ENCODE measurements at regions not wholly inside any gene's neighbourhood (a gene's known extent, or its start where the extent isn't known, plus 50 kb on each side); places are given as distances from the start of the nearest gene placed in this dataset.
A peak's percentile ranks its signal among the peaks of the same experiment; 100 is the strongest.

DNA sequence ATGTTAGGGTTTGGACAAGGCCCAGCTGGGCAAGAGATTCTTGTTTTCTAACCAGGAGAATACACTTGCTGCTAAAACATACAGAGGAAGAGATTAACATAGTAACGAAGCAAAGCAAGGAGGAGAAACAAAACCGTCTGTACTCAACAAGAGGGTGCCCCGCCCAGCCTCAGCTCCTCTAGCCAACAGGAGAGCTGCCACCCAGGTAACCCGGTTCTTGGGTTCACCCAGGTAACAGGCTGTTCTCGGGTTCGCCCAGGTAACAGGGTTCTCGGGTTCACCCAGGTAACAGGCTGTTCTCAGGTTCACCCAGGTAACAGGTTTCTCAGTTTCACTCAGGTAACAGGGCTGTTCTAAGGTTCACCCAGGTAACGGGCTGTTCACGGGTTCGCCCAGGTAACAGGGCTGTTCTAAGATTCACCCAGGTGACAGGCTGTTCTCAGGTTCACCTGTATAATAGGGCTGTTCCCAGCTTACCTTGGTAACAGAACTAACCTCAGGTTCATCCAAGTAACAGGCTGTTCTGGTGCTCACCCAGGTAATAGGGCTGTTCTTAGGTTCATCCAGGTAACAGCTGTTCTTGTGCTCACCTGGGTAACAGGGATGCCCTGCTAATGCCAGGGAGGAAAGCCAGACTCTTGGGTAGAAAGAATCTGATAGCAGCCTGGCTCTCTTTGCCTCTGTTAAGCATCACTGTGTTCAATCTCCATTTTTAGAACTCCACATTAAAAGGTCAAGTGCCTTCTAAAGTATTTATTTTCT is 271.6 kb downstream of the SYK start:
- no peak for DNase-seq

DNA sequence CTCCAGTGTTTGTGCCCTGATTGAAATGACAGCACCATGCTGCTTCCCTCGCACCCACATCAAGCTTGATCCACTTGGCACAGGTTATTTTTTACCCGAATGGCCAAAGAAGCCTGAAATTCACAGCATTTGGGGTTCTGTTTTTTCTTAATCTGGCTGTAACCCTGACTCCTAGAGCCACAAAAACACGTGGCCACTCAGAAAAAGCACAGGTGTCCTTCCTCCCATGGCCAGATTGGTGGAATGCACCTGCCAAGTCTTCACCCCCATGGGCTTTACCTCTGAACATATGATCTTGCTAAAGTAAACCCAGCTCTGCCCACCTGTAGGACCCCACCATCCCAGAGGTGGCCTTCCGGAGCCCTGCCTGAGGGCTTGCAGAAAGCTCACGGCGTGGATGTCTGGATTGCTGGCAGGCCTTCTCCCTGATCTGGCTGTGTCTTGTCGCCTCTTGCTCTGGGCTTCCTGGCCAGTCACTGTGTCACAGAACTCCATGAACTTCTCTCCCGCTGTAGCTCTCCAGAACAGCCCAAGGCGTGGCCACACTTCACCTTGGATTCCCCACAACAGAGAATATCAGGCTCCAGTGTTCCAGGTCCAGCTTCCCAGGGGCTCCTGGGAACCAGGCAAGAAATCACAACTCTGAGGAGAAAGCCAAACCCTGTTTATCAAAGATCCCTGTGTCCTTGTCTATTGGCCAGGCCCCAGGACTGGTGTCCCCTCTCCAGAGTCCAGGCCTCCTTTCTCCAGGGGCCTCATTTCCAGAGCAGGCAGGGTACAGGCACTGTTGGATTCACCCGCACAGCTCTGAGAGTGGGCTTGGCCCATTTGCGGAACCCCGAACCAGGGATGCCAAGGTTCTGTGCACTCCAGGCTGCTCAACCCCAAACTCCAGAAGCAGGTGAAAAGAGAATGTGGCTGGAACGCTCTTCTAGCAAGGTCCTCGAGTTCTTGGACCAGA is 272.5 kb downstream of the SYK start:
- DNase-seq = no peak

DNA sequence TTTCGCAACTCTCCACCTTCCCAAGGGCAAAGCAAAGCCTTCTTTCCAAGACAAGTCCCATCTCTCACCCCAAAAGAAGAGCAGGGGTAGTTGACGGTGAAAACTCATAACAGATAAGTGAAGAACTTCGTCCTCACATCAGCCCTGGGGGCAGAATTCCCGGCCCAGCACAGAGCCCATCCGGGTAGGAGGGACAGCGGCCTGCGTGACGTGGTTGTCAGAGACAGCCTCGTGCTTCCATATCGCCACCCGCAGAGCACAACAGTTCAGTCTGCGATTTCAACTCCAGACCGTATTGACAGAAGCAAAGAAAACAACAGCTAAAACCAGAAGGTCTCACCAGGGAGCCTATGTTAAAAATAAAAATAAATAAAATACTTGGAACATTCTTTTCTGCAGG is 273.2 kb downstream of the SYK start:
- no peak for DNase-seq

DNA sequence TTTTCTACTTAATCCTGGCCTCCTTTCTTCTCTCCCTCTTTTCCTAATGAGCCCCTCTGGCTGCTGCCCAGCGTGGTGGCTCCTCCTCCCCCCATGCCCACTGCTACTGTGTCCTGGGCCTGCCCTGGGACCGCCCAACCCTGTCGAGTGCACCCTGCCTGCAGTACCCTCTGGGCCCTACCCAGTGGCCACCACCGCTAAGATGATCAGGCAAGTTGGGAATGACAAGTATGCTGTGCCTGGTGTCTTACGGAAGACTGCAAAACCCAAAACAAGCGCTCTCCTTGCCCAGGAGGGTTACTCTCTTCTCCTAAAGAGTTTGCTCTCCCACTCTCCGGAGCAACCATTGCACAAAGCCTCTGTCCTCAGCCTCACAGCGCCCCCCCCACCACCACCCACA is 273.7 kb downstream of the SYK start:
- no peak for DNase-seq

DNA sequence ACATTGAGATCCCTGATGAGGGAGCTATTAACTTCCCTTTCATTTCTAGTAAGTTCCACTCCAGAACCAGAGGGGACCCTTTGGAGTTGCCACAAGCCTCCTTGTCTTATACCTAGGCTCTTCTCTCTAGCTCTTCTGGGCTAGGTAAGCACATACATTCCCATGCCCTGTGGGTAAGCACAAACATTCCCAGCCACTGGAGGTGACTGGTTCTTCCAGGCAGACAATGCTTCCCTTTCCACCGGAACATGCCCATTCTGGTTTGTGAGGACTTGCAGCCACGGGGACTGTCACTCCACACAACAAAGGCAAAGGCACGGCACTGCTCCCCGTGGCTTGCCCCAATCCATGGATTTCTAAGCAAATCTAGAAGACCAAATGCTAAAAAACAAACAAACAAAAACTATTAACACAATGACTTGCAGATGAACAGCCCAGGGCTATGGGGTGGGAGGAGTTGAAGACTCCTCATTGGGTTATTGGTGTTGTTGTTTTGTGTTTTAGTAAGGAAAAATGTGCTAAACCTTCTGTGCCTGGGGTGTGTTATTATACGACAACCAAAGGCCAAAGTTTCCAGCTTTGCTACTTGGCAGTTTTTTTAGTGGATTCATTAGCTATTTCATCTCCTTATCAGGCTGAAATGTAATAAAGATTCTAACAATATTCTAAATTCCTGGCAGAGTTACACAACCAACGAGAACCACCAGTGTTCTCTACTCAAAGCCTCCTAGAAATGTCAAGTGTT is 276.2 kb downstream of the SYK start:
- DNase-seq = no peak

DNA sequence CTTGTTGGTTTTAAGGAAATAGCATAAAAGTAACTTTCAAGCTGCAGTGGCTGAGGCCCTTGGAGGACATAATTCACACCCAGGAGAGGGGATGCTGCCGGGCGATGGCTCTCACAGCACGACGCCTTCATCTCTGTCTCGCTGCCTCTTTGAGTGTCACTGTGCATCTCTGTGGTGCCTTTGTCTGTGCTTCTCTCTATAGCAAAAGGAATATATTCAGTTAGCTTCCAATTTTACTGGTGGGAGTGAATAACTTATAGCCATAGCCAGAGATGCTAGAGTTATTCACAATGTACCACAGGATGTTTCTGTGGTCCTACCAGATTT is 276.7 kb downstream of the SYK start:
- no peak for DNase-seq

DNA sequence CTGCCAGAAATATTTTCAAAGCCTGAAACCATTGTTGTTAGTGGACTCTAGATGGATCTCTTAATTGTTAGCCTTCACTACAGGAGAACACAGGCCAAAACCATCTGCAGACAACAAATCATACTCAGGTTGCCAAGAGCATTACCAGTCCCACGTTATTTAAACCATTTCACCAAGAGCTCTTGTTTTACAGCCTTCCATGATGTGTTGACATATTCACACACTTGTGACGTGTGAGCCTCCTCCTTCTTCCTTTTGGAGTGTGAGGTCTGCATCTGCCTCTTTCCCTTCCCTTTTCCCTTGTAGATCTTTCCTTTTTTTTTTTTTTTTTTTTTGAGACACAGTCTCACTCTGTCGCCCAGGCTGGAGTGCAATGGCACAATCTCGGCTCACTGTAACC is 279.0 kb downstream of the AUH start:
- no peak for DNase-seq

DNA sequence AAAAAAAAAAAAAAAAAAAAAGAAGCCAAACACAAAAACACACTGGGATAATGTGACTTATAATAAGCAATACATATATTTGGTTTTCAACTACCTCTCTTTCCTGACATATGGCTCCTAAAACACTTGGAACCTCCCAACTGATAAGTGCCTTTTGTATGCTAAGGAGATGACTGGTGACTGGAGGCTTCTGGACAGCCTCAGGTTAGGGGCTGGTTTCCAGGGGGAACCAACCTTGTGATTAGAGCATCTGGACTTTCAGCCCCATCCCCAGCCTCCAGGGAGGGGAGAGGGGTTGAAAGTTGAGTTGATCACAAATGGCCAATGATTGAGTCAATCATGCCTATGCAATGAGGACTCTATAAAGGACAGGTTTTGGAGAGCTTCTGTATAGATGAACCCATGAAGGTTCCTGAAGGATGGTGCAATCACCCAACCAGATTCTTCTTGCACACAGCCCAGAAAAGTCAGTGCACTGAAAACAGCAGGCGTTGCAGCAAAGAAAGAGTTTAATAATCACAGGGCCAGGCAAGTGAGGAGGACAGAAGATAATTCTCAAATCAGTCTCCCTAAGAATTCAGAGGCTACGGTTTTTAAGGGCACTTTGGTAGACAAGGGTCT is 276.7 kb downstream of the AUH start:
- DNase-seq = no peak

DNA sequence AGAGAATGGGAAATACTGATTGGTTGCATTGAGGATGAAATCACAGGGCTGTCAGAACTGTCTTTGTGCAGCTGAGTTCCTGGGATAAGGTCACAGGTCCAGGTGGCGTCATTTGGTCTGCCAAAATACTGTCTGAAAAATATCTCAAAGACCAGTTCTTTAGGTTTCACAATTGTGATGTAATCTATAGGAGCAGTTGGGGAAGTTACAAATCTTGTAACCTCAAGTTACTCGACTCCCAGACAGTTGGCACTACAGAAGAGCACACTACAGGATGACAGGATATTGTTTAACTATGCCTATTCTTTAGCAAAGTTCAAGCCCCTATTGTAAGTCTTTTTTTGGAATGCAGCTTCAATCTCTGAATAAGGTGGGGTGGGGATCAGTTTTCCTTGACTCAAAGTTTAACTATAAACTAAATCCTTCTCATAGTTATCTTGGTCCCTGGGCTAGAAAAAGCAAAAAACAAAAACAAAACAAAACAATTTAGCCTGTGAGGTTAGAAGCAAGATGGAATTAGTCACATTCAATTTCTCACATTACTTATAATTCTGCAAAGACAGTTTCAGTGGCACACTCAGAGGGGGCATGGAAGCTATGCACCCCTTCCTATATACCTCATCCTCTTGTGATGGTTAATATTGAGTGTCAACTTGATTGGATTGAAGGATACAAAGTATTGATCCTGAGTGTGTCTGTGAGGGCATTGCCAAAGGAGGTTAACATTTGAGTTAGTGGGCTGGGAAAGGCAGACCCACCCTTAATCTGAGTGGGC is 276.0 kb downstream of the AUH start:
- no peak for DNase-seq

DNA sequence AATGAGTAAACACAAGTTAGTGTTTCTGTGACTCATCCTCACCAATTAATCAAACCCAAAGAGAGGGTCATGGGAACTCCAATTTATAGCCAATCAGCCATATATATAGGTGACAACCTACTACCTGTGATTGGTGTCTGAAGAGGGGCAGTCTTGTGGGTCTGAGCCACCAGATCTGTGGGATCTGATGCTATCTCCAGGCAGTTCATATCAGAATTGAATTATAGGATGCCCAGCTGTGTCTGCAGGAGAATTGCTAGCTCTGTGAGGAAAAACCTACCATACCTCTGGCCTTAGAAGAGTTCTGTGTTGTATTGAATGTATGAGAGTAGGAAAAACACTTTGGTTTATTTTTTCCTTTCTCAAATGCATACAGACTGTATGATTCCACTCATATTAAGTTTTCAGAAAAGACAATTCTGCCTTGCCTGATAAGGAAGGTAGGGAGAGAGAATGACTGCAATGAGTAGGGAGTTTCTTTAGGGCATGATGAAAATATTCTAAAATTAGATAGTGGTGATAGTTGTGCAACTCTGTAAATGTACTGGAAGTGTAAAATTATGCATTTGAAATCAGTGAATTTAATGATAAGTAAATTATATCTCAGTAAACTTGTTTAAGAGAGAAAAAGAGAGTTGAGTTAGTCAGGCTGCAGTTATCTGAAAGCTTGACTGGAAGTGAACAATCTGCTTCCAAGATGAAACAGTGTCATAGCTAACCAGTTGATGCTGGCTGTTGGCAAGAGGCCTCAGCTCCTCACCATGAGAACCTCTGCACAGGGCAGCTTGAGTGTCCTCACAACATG is 274.9 kb downstream of the AUH start:
- DNase-seq = no peak

DNA sequence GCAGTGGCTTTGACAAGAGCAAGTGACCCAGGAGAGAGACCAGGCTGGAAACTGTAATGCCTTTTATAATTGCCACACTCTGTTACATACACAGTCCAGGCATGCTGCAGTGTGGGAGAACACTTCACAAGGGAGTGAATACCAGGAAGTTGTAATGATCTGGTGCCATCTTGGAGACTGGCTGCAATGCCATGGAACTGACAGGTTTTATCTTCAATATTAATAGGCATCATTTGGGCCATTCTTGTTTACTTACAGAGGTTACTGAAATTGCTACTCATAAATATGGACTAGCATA is 274.3 kb downstream of the AUH start:
- DNase-seq = no peak

DNA sequence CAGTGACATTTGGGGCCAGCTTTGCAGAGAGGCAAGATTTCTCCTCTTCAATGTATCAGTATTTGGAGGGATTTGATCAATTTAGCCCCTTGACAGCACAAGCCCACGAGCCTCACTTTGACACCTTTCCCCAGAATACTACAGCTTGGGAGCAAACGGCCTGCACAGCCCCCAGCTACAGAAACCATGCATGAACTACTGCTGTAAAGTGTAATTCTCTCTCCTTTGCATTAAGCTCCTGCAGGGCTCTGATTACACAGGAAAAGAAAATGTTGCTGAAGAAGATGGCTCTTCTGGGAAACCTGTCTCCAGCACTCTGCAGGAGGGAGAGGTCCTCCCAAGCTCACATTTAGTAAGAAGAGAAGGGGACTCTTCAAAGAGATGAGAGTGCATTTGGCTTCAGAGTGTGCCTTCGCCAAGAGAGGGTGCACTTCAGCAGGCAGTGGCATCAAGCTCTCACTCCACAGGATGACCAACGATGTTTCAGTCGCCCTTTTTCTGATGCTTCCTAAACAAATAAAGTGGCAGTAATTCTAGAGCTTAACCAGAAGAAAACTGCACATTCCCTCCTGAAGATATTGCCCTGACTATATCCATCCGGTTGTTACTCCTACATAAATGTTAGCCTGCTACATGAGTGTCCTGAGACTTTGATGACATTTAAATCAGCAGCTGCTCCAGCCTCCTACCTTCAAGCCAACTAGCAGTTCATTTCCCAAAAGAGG is 272.2 kb downstream of the AUH start:
- peak; percentile 1 for DNase-seq

DNA sequence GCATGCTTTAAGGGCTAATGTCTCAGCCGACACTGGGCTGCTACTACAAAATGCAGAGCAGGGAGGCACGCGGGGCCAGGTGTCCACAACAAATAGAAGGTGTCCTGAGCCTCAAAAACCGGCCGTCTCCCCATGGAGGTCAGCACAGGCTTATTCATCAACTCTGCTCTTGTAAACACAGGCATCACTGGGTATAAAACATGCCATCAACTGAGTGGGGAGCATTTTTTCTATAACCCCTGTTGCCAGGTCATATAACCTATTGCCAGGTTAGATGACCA is 271.6 kb downstream of the AUH start:
- no peak for DNase-seq

DNA sequence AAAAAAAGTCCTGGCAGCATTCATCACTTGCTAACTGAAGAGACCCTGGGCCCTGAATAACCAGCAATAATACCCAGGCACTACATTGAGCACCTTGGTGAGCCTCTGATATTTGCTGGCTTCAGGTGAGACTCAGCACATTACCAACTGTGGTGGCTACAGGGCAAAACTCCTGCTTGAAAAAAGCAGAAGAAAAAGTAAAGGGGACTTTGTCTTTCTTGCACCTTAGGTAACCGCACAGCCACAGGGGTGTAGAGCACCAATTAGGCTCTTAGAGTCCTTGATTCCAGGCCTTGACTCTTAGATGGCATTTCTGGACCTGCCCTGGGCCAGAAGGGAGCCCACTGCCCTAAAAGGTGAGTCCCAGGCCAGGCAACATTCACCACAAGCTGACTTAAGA is 269.5 kb downstream of the AUH start:
- no peak for DNase-seq

DNA sequence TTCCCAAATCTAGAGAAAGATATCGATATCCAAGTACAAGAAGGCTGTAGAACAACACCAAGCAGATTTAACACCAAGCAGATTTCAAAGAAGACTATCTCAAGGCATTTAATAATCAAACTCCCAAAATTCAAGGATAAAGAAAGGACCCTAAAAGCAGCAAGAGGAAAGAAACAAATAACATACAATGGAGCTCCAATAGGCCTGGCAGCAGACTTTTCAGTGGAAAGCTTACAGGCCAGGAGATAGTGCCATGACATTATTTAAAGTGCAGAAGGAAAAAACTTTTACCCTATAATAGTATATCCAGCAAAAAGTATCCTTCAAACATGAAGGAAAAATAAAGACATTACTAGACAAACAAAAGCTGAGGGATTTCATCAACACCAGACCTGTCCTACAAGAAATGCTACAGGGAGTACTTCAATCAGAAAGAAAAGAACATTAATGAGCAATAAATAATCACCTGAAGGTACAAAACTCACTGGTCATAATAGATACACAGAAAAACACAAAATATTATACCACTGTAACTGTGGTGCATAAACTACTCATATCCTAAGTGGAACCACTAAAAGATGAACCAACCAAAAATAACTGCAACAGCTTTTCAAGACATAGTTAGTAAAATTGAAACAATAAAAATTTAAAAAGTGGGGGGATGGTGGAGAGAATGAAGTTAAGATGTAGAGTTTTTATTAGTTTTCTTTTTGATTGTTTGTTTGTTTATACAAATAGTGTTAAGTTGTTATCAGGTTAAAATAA is 267.2 kb downstream of the AUH start:
- no peak for DNase-seq

DNA sequence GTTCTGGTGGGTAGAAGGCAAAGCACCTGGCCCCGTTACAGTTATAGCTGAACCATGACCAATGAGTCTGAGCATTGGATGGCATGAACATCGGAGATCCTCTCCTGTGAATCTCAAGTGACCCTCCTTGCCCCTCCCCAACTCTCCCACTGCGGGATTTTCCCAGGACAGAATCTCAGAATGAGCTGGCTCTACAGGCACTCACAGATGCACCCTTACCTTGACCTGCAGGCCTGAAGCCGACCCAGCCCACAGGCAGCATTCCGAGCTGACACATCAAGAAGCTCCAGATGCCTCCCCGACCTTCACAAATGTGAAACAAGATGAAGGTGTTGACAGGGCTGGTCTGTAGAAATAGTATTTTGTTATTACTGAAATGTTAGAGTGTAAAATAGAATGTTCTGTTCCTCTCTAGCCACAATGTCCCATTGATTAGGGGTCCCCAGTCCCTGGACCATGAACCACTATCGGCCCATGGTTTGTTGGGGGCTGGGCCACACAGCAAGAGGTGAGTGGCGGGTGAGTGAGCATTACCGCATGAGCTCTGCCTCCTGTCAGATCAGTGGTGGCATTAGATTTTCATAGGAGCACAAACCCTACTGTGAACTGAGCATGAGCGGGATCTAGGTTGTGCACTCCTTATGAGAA is 263.4 kb downstream of the AUH start:
- DNase-seq = no peak

DNA sequence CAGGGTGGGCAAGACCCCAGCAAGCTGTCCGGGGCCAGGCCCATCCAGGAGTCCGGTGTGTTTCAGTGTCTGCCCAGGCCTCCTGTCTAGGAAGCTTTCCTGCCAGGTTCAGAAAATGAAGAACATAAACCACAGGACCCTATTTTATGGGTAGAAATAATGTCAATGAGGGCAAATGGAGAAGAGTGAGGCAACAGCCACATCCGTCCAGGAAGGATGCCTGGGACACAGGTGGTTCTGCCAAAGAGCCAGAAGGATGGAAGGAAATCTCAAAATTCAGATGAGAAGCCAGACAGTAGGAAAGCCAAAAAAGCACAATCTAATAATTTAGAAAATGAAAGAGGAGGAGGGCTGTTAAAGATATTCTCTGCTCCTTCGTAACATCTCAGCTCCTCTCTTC is 262.3 kb downstream of the AUH start:
- DNase-seq = no peak

DNA sequence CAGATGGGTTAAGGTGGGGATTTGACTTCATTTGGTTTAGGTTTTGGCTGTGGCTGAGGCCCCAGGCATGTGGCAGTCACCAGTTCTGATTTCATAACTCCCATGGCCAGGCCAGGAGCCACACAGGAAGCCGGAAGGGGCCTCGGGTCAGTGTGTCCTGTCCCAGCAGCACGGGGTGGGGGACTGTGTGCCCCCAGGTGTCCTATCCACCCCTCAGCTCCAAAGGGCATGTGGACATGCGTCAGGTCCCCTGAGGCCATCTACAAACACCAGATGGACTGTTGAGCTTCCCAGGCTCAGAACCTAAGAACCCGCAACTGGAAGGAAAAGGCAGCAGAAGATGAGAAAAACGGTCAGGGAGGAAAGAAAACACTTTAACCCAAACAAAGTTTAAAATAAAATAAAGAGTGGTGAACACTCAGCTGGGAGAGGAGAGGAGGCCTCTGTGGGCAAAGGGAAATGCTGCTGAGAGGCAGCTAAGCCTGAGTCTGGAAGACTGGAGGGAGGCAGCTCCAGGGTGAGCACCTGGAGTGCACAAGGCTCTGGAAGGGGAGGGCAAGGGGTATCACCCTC is 260.8 kb downstream of the AUH start:
- DNase-seq = no peak

DNA sequence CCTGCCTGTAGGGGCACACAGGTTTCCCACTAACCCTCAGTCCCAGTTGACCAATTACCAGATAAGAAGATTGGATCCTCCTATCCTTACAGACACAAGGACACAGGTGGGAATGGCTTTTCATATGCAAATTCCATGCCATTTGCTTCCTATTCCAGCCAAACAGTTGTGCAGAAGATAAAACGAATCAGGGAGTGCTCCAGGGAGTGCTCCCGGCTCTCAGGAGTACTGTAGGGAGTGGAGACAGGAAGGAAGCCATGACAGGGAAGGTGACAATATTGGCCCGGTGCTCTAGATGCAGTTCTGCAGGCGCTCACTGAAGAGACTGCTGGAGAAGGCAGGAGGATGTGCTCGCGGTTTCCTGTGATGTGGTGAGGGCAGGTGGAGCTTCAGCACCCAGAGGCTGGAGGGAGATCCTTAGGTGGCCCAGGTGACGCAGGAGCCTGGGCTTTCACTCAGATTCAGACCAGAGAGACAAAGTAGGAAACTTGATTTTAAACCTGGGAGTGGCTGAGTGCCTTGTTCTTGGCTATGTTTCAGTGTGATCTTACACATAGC is 260.0 kb downstream of the AUH start:
- no peak for DNase-seq

Measured in amniotic stem cell (primary cell).